ENCODE measurements at regions not wholly inside any gene's neighbourhood (a gene's known extent, or its start where the extent isn't known, plus 50 kb on each side); places are given as distances from the start of the nearest gene placed in this dataset.
A peak's percentile ranks its signal among the peaks of the same experiment; 100 is the strongest.

- DNase-seq (ENCODE audit: extremely low read depth, low read depth, low spot score): no peak
These were observed 215.9 kb upstream of the FAR2 start for GRCh38 chr12:28933176-28933575.

- DNase-seq (ENCODE audit: extremely low read depth, low read depth, low spot score): no peak
These were observed 215.1 kb upstream of the FAR2 start for GRCh38 chr12:28933864-28934527.

GRCh38 chr12:28936221-28936620, 212.9 kb upstream of the FAR2 start:
- no peak for DNase-seq (ENCODE audit: extremely low read depth, low read depth, low spot score)

GRCh38 chr12:28936711-28937110, 212.4 kb upstream of the FAR2 start:
- DNase-seq (ENCODE audit: extremely low read depth, low read depth, low spot score): no peak

GRCh38 chr12:28937196-28937595, 211.9 kb upstream of the FAR2 start:
- DNase-seq (ENCODE audit: extremely low read depth, low read depth, low spot score): no peak

- no peak for DNase-seq (ENCODE audit: extremely low read depth, low read depth, low spot score)
These were observed 211.0 kb upstream of the FAR2 start for GRCh38 chr12:28938056-28938455.

- no peak for DNase-seq (ENCODE audit: extremely low read depth, low read depth, low spot score)
These were observed 210.4 kb upstream of the FAR2 start for GRCh38 chr12:28938581-28939235.

- DNase-seq (ENCODE audit: extremely low read depth, low read depth, low spot score): no peak
These were observed 209.7 kb upstream of the FAR2 start for GRCh38 chr12:28939427-28939826.

GRCh38 chr12:28941248-28941647, 207.8 kb upstream of the FAR2 start:
- DNase-seq (ENCODE audit: extremely low read depth, low read depth, low spot score): no peak

- DNase-seq (ENCODE audit: extremely low read depth, low read depth, low spot score): no peak
These were observed 202.7 kb upstream of the FAR2 start for GRCh38 chr12:28946361-28946760.

GRCh38 chr12:28948685-28949084, 200.4 kb upstream of the FAR2 start:
- DNase-seq (ENCODE audit: extremely low read depth, low read depth, low spot score): no peak

GRCh38 chr12:28949184-28949583, 199.9 kb upstream of the FAR2 start:
- no peak for DNase-seq (ENCODE audit: extremely low read depth, low read depth, low spot score)

- DNase-seq (ENCODE audit: extremely low read depth, low read depth, low spot score): no peak
These were observed 199.0 kb upstream of the FAR2 start for GRCh38 chr12:28950049-28950448.

- DNase-seq (ENCODE audit: extremely low read depth, low read depth, low spot score): no peak
These were observed 197.1 kb upstream of the FAR2 start for GRCh38 chr12:28951935-28952334.

- DNase-seq (ENCODE audit: extremely low read depth, low read depth, low spot score): no peak
These were observed 194.7 kb upstream of the FAR2 start for GRCh38 chr12:28954333-28954732.

- no peak for DNase-seq (ENCODE audit: extremely low read depth, low read depth, low spot score)
These were observed 193.6 kb upstream of the FAR2 start for GRCh38 chr12:28955491-28955890.

- no peak for DNase-seq (ENCODE audit: extremely low read depth, low read depth, low spot score)
These were observed 193.1 kb upstream of the FAR2 start for GRCh38 chr12:28955931-28956330.

- DNase-seq (ENCODE audit: extremely low read depth, low read depth, low spot score): no peak
These were observed 190.4 kb upstream of the FAR2 start for GRCh38 chr12:28958553-28959195.

GRCh38 chr12:28961948-28962384, 187.1 kb upstream of the FAR2 start:
- no peak for DNase-seq (ENCODE audit: extremely low read depth, low read depth, low spot score)

- no peak for DNase-seq (ENCODE audit: extremely low read depth, low read depth, low spot score)
These were observed 185.5 kb upstream of the FAR2 start for GRCh38 chr12:28963554-28963953.

- peak; percentile 33 for DNase-seq (ENCODE audit: extremely low read depth, low read depth, low spot score)
These were observed 182.9 kb upstream of the FAR2 start for GRCh38 chr12:28966046-28966780.
